ENCODE measurements at regions not wholly inside any gene's neighbourhood (a gene's known extent, or its start where the extent isn't known, plus 50 kb on each side); places are given as distances from the start of the nearest gene placed in this dataset.

GRCh38 chr5:145632701-145633100 is 202.4 kb downstream of the PRELID2 start:
- CTCF ChIA-PET (ENCODE audit: low intra/inter-chr PET ratio), result no interaction called here

More at GRCh38 chr5:145632701-145633100, 202.4 kb downstream of the PRELID2 start:
- Histone ChIP-seq H3K36me3 (ENCODE audit: control insufficient read depth, insufficient read depth, low read length) (no peaks in the 10 kb centered on the region), H3K9me1 (ENCODE audit: control insufficient read depth, insufficient read depth, low read length) (no peaks in the 10 kb centered on the region), H4K20me1 (replicated peaks; ENCODE audit: control insufficient read depth, insufficient read depth, low read length) (no peaks in the 10 kb centered on the region), H3K4me2 (ENCODE audit: insufficient read depth, low read length) (no peak overlapping the region), H3K27ac (ENCODE audit: extremely low read depth, low read depth, low read length) (no peak overlapping the region), H3K4me3 (no peak overlapping the region), H3K9me3 (replicated peaks; ENCODE audit: control insufficient read depth, insufficient read depth, low read depth, low read length) (no peaks in the 10 kb centered on the region), H3K79me2 (ENCODE audit: control insufficient read depth, insufficient read depth, low read length) (no peaks in the 10 kb centered on the region), H2AFZ (ENCODE audit: low read depth, low read length) (no peak overlapping the region), H3K9ac (ENCODE audit: insufficient read depth in 1 of 2, low read depth in 2 of 2, low read length in 2 of 2) (no peak overlapping the region), H3K4me1 (replicated peaks in 1 of 2; ENCODE audit: control insufficient read depth in 2 of 2, insufficient read depth in 2 of 2, low read length in 2 of 2) (no peaks in the 10 kb centered on the region), H3K27me3 (ENCODE audit: control insufficient read depth in 2 of 2, insufficient read depth in 2 of 2, low read length in 2 of 2) (no peaks in the 10 kb centered on the region)
- POLR2A ChIA-PET, result no interaction called here
- ATAC-seq (no peak), DNase-seq (ENCODE audit: extremely low read depth in 1 of 4, low spot score in 3 of 4) (no peak), FAIRE-seq (no peak)
- BruUV-seq (replicated peaks), result no TSS peak
- in situ Hi-C loops (cut with MboI), result no loop called here
- intact Hi-C loops (cut with micrococcal nuclease), result no loop called here
- TF ChIP-seq, protein P1, sequence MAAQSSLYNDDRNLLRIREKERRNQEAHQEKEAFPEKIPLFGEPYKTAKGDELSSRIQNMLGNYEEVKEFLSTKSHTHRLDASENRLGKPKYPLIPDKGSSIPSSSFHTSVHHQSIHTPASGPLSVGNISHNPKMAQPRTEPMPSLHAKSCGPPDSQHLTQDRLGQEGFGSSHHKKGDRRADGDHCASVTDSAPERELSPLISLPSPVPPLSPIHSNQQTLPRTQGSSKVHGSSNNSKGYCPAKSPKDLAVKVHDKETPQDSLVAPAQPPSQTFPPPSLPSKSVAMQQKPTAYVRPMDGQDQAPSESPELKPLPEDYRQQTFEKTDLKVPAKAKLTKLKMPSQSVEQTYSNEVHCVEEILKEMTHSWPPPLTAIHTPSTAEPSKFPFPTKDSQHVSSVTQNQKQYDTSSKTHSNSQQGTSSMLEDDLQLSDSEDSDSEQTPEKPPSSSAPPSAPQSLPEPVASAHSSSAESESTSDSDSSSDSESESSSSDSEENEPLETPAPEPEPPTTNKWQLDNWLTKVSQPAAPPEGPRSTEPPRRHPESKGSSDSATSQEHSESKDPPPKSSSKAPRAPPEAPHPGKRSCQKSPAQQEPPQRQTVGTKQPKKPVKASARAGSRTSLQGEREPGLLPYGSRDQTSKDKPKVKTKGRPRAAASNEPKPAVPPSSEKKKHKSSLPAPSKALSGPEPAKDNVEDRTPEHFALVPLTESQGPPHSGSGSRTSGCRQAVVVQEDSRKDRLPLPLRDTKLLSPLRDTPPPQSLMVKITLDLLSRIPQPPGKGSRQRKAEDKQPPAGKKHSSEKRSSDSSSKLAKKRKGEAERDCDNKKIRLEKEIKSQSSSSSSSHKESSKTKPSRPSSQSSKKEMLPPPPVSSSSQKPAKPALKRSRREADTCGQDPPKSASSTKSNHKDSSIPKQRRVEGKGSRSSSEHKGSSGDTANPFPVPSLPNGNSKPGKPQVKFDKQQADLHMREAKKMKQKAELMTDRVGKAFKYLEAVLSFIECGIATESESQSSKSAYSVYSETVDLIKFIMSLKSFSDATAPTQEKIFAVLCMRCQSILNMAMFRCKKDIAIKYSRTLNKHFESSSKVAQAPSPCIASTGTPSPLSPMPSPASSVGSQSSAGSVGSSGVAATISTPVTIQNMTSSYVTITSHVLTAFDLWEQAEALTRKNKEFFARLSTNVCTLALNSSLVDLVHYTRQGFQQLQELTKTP (IDR thresholded peaks at IDR 0.05; ENCODE audit: low read depth in 1 of 2, partially characterized antibody in 2 of 2), result no peak
- TF ChIP-seq NFRKB (IDR thresholded peaks at IDR 0.05; ENCODE audit: low read depth) (no peak), RBFOX2 (IDR thresholded peaks at IDR 0.05; ENCODE audit: low read depth, low read length) (no peak), MYBL2 (IDR thresholded peaks at IDR 0.05; ENCODE audit: low read depth) (no peak), MYBL2 (CRISPR knock-in tag; IDR thresholded peaks at IDR 0.05; ENCODE audit: borderline replicate concordance) (no peak), ARNT (IDR thresholded peaks at IDR 0.05) (no peak), WHSC1 (IDR thresholded peaks at IDR 0.05; ENCODE audit: low read length) (no peak), STAT5B (CRISPR knock-in tag; IDR thresholded peaks at IDR 0.05) (no peak)
- TF ChIP-seq, protein P2, sequence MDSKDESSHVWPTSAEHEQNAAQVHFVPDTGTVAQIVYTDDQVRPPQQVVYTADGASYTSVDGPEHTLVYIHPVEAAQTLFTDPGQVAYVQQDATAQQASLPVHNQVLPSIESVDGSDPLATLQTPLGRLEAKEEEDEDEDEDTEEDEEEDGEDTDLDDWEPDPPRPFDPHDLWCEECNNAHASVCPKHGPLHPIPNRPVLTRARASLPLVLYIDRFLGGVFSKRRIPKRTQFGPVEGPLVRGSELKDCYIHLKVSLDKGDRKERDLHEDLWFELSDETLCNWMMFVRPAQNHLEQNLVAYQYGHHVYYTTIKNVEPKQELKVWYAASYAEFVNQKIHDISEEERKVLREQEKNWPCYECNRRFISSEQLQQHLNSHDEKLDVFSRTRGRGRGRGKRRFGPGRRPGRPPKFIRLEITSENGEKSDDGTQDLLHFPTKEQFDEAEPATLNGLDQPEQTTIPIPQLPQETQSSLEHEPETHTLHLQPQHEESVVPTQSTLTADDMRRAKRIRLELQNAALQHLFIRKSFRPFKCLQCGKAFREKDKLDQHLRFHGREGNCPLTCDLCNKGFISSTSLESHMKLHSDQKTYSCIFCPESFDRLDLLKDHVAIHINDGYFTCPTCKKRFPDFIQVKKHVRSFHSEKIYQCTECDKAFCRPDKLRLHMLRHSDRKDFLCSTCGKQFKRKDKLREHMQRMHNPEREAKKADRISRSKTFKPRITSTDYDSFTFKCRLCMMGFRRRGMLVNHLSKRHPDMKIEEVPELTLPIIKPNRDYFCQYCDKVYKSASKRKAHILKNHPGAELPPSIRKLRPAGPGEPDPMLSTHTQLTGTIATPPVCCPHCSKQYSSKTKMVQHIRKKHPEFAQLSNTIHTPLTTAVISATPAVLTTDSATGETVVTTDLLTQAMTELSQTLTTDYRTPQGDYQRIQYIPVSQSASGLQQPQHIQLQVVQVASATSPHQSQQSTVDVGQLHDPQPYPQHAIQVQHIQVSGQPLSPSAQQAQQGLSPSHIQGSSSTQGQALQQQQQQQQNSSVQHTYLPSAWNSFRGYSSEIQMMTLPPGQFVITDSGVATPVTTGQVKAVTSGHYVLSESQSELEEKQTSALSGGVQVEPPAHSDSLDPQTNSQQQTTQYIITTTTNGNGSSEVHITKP (IDR thresholded peaks at IDR 0.05; ENCODE audit: partially characterized antibody), result no peak
- 6% methylated on average over 1 of the region's 1 CpG for WGBS (ENCODE audit: insufficient coverage, low coverage, missing lambda C conversion rate)

All from K562 (cell line).